ENCODE measurements at regions not wholly inside any gene's neighbourhood (a gene's known extent, or its start where the extent isn't known, plus 50 kb on each side); places are given as distances from the start of the nearest gene placed in this dataset.
"Not testable (repeated sequence)": the region's sequence is repeated elsewhere in the genome, so short reads cannot be mapped to it uniquely, and the experiment has no call there.

DNA sequence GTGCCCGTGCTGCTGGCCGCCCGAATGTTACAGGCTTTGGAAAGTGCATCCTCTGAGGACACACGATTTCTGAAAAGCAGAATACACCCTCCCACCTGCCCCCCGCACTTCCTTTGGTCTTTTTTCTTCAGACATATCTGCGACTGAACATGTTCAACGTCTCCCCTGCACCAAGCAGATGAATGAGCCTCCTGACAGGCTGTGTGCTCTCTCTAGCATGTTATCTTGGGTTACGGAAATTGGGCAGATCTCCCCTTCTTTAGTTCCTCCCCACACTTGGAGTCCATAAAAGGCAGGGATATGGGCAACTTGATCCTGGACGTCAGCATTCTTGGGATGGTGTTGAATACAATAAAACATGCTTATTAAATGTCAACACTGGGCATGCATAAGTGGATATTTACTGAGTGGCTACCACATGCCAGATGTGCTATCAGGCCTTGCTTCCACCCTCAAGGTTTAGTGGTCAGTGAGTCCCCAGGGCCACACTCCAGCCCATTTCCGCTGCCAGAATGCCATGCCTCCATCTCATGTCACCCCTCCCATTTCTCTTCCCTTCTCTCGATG, 130.4 kb downstream of the TRIM43 start:
- Mint-ChIP-seq H3K36me3 (ENCODE audit: low read depth) (no peaks in the 10 kb centered on the region), H3K4me1 (peaks cover 1% of the 10 kb centered on the region), H3K4me3 (no peak overlapping the region), H3K27me3 (ENCODE audit: low read depth) (no peaks in the 10 kb centered on the region), H3K27ac (ENCODE audit: unreplicated experiment) (no peak overlapping the region), H3K9me3 (no peaks in the 10 kb centered on the region)
- TF ChIP-seq CTCF (conservative IDR thresholded peaks at IDR 0.05) = no peak
- DNase-seq (ENCODE audit: low read depth, low spot score) = no peak

GRCh38 chr2:95723627-95724210, 131.9 kb downstream of the TRIM43 start:
- not testable (repeated sequence) for H3K4me1 Mint-ChIP-seq; DNase-seq (ENCODE audit: low read depth, low spot score); H3K4me3 Mint-ChIP-seq; H3K27ac Mint-ChIP-seq (ENCODE audit: unreplicated experiment); H3K27me3 Mint-ChIP-seq (ENCODE audit: low read depth); H3K36me3 Mint-ChIP-seq (ENCODE audit: low read depth); H3K9me3 Mint-ChIP-seq

DNA sequence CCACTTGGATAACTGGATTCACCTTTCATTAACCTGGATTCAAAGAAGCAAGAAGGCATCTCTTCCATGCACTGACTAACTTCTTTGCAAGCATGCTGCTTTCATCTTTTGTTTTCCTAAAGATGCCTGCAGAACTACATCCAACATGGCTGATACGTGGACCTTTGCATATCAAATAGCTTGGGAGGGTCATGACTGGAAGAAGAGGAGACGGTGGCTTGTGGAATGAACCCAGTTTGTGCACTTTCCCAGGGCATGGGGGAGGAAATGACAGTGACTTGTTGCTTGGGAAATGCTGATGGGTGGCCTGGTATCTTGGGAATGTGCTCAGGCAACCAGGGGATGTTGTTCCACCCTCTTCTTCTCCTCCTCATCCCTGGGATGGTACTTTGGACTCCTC, 133.4 kb downstream of the TRIM43 start:
- not testable (repeated sequence) for H3K4me1 Mint-ChIP-seq; H3K27ac Mint-ChIP-seq (ENCODE audit: unreplicated experiment); H3K27me3 Mint-ChIP-seq (ENCODE audit: low read depth); DNase-seq (ENCODE audit: low read depth, low spot score); H3K4me3 Mint-ChIP-seq; H3K9me3 Mint-ChIP-seq; H3K36me3 Mint-ChIP-seq (ENCODE audit: low read depth)

- not testable (repeated sequence) for H3K9me3 Mint-ChIP-seq; H3K36me3 Mint-ChIP-seq (ENCODE audit: low read depth); H3K27ac Mint-ChIP-seq (ENCODE audit: unreplicated experiment); H3K4me3 Mint-ChIP-seq; H3K27me3 Mint-ChIP-seq (ENCODE audit: low read depth); DNase-seq (ENCODE audit: low read depth, low spot score); H3K4me1 Mint-ChIP-seq
Observed at GRCh38 chr2:95725677-95726076, 133.9 kb downstream of the TRIM43 start.

DNA sequence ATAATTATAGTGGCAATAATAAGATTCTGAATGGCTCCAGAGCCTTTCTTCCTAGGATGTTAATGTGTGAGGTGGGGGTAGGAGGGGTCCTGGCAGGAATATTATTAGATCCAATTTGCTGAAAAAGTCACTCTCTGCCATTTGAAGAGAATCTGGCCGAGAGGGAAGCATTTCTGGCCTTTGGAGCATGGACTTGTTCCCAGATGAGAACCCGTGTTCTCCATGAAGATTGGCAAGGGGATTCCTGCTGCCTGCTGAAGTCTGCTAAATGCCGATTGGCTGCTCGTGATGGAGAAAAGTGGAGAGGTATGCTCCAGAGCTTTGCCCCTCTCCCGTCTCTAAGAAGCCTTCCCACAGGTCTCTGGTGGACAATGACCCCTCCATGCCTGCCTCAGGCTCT, 135.6 kb downstream of the TRIM43 start:
- not testable (repeated sequence) for H3K27me3 Mint-ChIP-seq (ENCODE audit: low read depth); H3K36me3 Mint-ChIP-seq (ENCODE audit: low read depth); H3K27ac Mint-ChIP-seq (ENCODE audit: unreplicated experiment); H3K4me1 Mint-ChIP-seq; DNase-seq (ENCODE audit: low read depth, low spot score); H3K9me3 Mint-ChIP-seq; H3K4me3 Mint-ChIP-seq

GRCh38 chr2:95728878-95729596, 137.2 kb downstream of the TRIM43 start:
- H3K4me1 Mint-ChIP-seq = peaks cover 6% of the 10 kb centered on the region
- no peak overlapping the region for H3K27ac Mint-ChIP-seq (ENCODE audit: unreplicated experiment)
- DNase-seq (ENCODE audit: low read depth, low spot score) = peak; percentile 55
- no peaks in the 10 kb centered on the region for H3K36me3 Mint-ChIP-seq (ENCODE audit: low read depth)
- H3K27me3 Mint-ChIP-seq (ENCODE audit: low read depth) = no peaks in the 10 kb centered on the region
- TF ChIP-seq CTCF (conservative IDR thresholded peaks at IDR 0.05) = peak; percentile 89
- H3K9me3 Mint-ChIP-seq = no peaks in the 10 kb centered on the region
- H3K4me3 Mint-ChIP-seq = no peak overlapping the region

GRCh38 chr2:95729597-95729955, 137.8 kb downstream of the TRIM43 start:
- DNase-seq (ENCODE audit: low read depth, low spot score) = no peak
- Mint-ChIP-seq H3K36me3 (ENCODE audit: low read depth) (no peaks in the 10 kb centered on the region), H3K27ac (ENCODE audit: unreplicated experiment) (no peak overlapping the region), H3K4me3 (no peak overlapping the region), H3K9me3 (no peaks in the 10 kb centered on the region), H3K27me3 (ENCODE audit: low read depth) (no peaks in the 10 kb centered on the region), H3K4me1 (peaks cover 6% of the 10 kb centered on the region)
- TF ChIP-seq CTCF (conservative IDR thresholded peaks at IDR 0.05) = no peak
